Sigmoid colon (tissue), 4 donors: ENCODE measurements at regions not wholly inside any gene's neighbourhood (a gene's known extent, or its start where the extent isn't known, plus 50 kb on each side); places are given as distances from the start of the nearest gene placed in this dataset.

Experiments
- EP300 ChIP-seq, 4 donors: sonication (generic); formaldehyde crosslinking; IDR thresholded peaks; one replicate each; pipeline ENCODE4 v1.6.1; 2017; ENCODE audit warnings: antibody characterized with exemption in 4 of 4
- POLR2A ChIP-seq, 2 donors: fragments of 450-650 bp; IDR thresholded peaks; one replicate each; pipeline ENCODE4 v1.6.1; 2016; ENCODE audit warnings: antibody characterized with exemption in 2 of 2, mild to moderate bottlenecking in 2 of 2, moderate library complexity in 2 of 2
- TF ChIP-seq, protein P1 (sequence below), 4 experiments: fragments of 450-650 bp in 3 of 4; fragments of 200-600 bp in 1 of 4; IDR thresholded peaks; one replicate each; pipeline ENCODE4 v1.5.1; 2016 to 2019; ENCODE audit warnings: antibody characterized with exemption in 4 of 4, mild to moderate bottlenecking in 3 of 4, moderate library complexity in 2 of 4

DNA sequence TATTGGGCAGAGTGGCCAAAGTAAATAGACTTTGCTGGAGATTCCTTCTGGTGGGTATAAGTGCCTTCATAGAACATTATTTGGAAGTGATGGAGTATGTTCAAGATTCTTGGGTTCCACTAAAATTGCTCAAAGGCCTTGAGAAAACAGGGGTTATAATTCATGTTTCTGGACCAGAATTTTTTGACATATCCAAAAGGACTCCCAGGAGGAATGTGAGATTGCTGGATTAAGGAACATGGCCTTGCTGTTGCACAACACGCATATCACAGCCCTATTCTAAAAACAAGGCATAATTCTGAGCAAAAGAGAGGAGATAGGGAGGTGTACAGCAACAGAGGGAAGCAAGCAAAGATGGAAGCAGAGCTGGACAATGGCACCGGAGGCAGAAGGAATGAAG, 111.7 kb upstream of the TNP1 start:
- TF ChIP-seq, protein P1, sequence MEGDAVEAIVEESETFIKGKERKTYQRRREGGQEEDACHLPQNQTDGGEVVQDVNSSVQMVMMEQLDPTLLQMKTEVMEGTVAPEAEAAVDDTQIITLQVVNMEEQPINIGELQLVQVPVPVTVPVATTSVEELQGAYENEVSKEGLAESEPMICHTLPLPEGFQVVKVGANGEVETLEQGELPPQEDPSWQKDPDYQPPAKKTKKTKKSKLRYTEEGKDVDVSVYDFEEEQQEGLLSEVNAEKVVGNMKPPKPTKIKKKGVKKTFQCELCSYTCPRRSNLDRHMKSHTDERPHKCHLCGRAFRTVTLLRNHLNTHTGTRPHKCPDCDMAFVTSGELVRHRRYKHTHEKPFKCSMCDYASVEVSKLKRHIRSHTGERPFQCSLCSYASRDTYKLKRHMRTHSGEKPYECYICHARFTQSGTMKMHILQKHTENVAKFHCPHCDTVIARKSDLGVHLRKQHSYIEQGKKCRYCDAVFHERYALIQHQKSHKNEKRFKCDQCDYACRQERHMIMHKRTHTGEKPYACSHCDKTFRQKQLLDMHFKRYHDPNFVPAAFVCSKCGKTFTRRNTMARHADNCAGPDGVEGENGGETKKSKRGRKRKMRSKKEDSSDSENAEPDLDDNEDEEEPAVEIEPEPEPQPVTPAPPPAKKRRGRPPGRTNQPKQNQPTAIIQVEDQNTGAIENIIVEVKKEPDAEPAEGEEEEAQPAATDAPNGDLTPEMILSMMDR (IDR thresholded peaks at IDR 0.05) = no peak
- no peak for TF ChIP-seq POLR2A (IDR thresholded peaks at IDR 0.05)
- TF ChIP-seq EP300 (IDR thresholded peaks at IDR 0.05) = no peak
